Adipocyte (in vitro differentiated cells): ENCODE measurements at regions not wholly inside any gene's neighbourhood (a gene's known extent, or its start where the extent isn't known, plus 50 kb on each side); places are given as distances from the start of the nearest gene placed in this dataset.

Source experiments
- DNase-seq: peaks from one replicate; pipeline ENCODE4 v3.0.0-alpha.2; 2015; ENCODE audit warnings: low read depth
- H3K27me3 ChIP-seq: replicated peaks from 2 replicates; pipeline ENCODE4 v1.7.0; 2013; ENCODE audit warnings: mild to moderate bottlenecking, low read length, moderate library complexity; ENCODE audit not compliant: control insufficient read depth, insufficient read depth
- H3K36me3 ChIP-seq: 2 replicates; pipeline ENCODE4 v1.7.0; 2013; ENCODE audit warnings: low read length, mild to moderate bottlenecking, moderate library complexity; ENCODE audit not compliant: control insufficient read depth, insufficient read depth, severe bottlenecking
- H3K4me1 ChIP-seq: 2 replicates; pipeline ENCODE4 v1.7.0; 2013; ENCODE audit warnings: mild to moderate bottlenecking, low read length, moderate library complexity; ENCODE audit not compliant: control insufficient read depth, insufficient read depth
- H3K4me3 ChIP-seq: 2 replicates; pipeline ENCODE4 v1.7.0; 2013; ENCODE audit warnings: mild to moderate bottlenecking, low read length, moderate library complexity
- H3K9ac ChIP-seq: 2 replicates; pipeline ENCODE4 v1.7.0; 2013; ENCODE audit warnings: mild to moderate bottlenecking, low read length, moderate library complexity
- H3K9me3 ChIP-seq: 2 replicates; pipeline ENCODE4 v1.7.0; 2013; ENCODE audit warnings: mild to moderate bottlenecking, low read length, moderate library complexity; ENCODE audit not compliant: control insufficient read depth

- H3K9ac ChIP-seq: no peak overlapping the region
- no peak for DNase-seq
- no peaks in the 10 kb centered on the region for H3K36me3 ChIP-seq
- peaks cover 70% of the 10 kb centered on the region for H3K27me3 ChIP-seq
- H3K9me3 ChIP-seq: no peaks in the 10 kb centered on the region
- H3K4me1 ChIP-seq: no peaks in the 10 kb centered on the region
- H3K4me3 ChIP-seq: no peak overlapping the region
Measured at GRCh38 chr17:79396696-79397095, 214.2 kb downstream of the RBFOX3 start.

- no peak overlapping the region for H3K9ac ChIP-seq
- no peak overlapping the region for H3K4me3 ChIP-seq
- H3K36me3 ChIP-seq: no peaks in the 10 kb centered on the region
- no peak for DNase-seq
- H3K9me3 ChIP-seq: no peaks in the 10 kb centered on the region
- H3K27me3 ChIP-seq: peaks cover 72% of the 10 kb centered on the region
- H3K4me1 ChIP-seq: no peaks in the 10 kb centered on the region
Measured at GRCh38 chr17:79395545-79395944, 215.3 kb downstream of the RBFOX3 start.

DNA sequence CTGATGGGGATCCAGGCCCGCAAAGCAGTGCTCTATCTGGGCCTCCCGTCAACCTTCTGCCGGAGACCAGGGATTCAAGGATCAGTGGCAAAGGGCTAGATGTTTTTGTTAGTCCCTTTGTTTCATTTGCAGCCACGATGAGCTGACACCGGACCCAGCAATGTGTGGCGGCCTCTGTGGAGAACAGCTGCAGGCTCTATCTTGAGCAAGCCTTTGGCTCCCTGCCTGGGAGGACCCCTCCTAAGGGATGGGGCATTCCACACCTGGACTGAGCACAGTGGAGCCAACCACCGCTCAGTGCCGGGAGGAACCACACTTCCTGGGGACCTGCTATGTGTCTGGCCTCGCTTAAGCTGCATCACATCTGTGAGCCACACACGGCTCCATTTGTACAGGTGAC, 215.8 kb downstream of the RBFOX3 start:
- no peak overlapping the region for H3K9ac ChIP-seq
- no peak for DNase-seq
- H3K4me1 ChIP-seq: no peaks in the 10 kb centered on the region
- H3K4me3 ChIP-seq: no peak overlapping the region
- H3K27me3 ChIP-seq: peaks cover 70% of the 10 kb centered on the region
- H3K9me3 ChIP-seq: no peaks in the 10 kb centered on the region
- no peaks in the 10 kb centered on the region for H3K36me3 ChIP-seq

GRCh38 chr17:79393358-79394052, 217.3 kb downstream of the RBFOX3 start:
- Histone ChIP-seq H3K4me1 (no peaks in the 10 kb centered on the region), H3K9ac (no peak overlapping the region), H3K9me3 (no peaks in the 10 kb centered on the region), H3K36me3 (no peaks in the 10 kb centered on the region), H3K27me3 (peaks cover 67% of the 10 kb centered on the region), H3K4me3 (no peak overlapping the region)
- peak; percentile 86 for DNase-seq

- Histone ChIP-seq H3K4me3 (no peak overlapping the region), H3K4me1 (no peaks in the 10 kb centered on the region), H3K9me3 (no peaks in the 10 kb centered on the region), H3K9ac (no peak overlapping the region), H3K27me3 (peaks cover 62% of the 10 kb centered on the region), H3K36me3 (no peaks in the 10 kb centered on the region)
- no peak for DNase-seq
Measured at GRCh38 chr17:79392598-79392997, 218.3 kb downstream of the RBFOX3 start.

DNA sequence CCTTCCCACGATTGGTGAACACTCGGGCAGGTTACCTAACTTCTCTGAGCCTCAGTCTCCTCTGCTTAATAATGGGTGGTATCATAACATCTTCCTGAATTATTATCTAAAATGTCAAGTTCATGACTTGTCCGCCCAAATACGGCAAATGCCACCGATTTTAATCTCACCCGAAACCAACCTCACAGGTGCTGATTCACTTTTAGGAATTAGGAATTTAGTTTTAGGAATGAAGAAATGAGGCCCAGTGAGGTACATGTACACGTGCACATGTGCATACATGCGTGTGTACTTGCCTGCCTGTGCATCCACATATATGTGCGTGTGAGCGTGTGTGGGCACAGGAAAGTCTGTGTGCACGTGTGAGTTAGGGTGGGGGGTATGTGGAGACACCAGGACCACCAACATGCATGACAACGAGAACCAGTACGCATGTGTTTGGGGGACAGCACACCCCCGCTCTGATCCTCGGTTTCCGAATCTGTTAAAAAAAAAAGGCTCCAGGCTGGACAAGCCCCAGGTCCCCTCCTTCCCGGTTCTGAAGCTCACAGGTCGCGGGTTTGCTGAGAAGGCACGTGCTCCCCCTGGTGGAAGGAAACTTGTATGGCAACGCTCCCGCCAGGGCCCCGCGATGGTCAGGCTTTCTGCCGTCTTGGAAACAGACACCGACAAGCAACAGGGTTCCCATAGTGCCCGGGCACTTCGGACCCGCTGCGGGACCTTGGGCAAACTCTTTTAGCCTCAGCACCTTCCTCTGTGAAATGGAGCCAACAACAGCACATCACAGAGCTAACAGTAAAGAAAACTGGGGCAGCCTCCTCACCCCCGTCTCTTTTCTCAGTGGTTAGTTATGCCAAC, 219.2 kb downstream of the RBFOX3 start:
- peak; percentile 89 for DNase-seq
- Histone ChIP-seq H3K27me3 (peaks cover 69% of the 10 kb centered on the region), H3K9me3 (no peaks in the 10 kb centered on the region)

DNA sequence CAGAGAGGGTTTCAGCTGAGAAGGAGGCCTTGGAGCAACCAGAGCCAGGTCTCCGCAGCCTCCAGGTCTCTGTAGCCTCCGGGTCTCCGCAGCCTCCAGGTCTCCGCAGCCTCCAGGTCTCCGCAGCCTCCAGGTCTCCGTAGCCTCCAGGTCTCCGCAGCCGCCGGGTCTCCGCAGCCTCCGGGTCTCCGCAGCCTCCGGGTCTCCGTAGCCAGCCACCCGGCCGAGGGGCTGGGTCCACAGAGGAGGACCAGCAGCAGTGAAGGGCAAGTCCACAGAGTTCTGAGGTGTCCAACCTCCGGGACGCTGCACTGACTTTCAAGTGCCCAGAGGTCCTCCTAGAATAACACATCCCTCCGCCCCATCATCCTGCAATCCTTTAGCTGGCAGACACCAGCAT, 221.0 kb downstream of the RBFOX3 start:
- no peak for DNase-seq
- H3K4me1 ChIP-seq: no peaks in the 10 kb centered on the region
- H3K4me3 ChIP-seq: no peak overlapping the region
- no peaks in the 10 kb centered on the region for H3K36me3 ChIP-seq
- H3K9ac ChIP-seq: no peak overlapping the region
- H3K9me3 ChIP-seq: no peaks in the 10 kb centered on the region
- peaks cover 60% of the 10 kb centered on the region for H3K27me3 ChIP-seq

More for the DNA sequence above, 219.2 kb downstream of the RBFOX3 start:
- no peaks in the 10 kb centered on the region for H3K36me3 ChIP-seq
- no peak overlapping the region for H3K4me3 ChIP-seq
- H3K4me1 ChIP-seq: no peaks in the 10 kb centered on the region
- no peak overlapping the region for H3K9ac ChIP-seq

DNA sequence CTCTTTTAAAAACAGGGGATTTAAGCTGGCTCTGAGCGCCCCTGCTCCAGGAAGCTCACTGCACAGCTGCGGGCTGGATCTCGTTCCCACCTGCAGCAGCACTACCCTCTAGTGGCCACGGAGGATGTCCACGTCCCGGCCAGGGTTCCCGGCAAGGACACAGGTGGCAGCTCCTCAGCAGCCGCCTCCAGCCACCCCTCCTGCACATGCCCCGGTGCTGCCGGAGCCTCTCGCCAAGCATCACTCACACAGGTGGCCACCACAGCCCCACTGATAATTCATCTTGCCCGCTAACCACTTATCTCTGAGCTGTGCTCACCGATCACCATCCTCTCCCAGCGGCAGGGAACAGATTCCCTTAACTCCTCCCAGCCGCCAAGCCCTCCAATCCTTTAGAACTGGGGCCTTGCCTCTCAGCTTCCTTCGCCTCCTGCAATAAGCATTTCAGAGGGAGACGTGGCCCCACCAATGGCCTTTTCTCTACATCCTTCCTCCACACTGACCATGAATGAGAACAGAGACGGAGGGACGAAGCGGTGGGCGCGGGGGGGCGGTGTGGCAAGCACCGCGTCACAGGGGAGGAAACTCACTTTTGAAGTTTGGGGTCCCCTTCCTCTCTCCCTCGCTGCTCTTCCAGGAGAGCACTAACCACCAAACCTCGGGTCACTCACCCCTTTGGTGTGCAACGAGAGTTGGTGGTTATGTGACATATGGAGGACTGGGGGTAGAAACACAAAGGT, 222.1 kb downstream of the RBFOX3 start:
- H3K36me3 ChIP-seq: no peaks in the 10 kb centered on the region
- H3K4me1 ChIP-seq: no peaks in the 10 kb centered on the region
- peak; percentile 62 for DNase-seq
- H3K9me3 ChIP-seq: no peaks in the 10 kb centered on the region
- H3K9ac ChIP-seq: no peak overlapping the region
- H3K27me3 ChIP-seq: peaks cover 59% of the 10 kb centered on the region
- H3K4me3 ChIP-seq: no peak overlapping the region

DNA sequence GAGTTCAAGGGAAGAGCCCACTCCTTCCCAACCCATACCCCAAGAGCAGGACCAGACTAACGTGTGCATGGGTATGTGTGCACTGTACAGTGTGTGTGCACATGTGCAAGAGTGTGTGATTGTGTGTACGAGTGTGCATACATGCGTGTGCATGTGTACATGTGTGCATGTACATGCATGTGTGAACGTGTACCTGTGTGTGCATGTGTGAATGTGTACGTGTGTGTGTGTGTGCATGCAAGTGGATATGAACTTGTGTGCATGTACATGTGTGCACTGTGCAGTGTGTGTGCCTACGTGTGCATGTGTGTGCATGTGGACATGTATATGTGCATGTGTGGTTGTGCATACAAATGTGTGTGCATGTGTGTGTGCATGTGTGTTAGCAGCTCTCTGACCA, 223.1 kb downstream of the RBFOX3 start:
- H3K4me3 ChIP-seq: no peak overlapping the region
- H3K9me3 ChIP-seq: no peaks in the 10 kb centered on the region
- H3K36me3 ChIP-seq: no peaks in the 10 kb centered on the region
- no peak for DNase-seq
- peaks cover 64% of the 10 kb centered on the region for H3K27me3 ChIP-seq
- H3K4me1 ChIP-seq: no peaks in the 10 kb centered on the region
- H3K9ac ChIP-seq: no peak overlapping the region

- peaks cover 59% of the 10 kb centered on the region for H3K27me3 ChIP-seq
Measured at GRCh38 chr17:79385962-79386563, 224.8 kb downstream of the RBFOX3 start.

GRCh38 chr17:79382313-79382712, 228.5 kb downstream of the RBFOX3 start:
- no peak overlapping the region for H3K9ac ChIP-seq
- H3K36me3 ChIP-seq: no peaks in the 10 kb centered on the region
- no peak for DNase-seq
- no peak overlapping the region for H3K4me3 ChIP-seq
- H3K27me3 ChIP-seq: peaks cover 51% of the 10 kb centered on the region
- no peaks in the 10 kb centered on the region for H3K4me1 ChIP-seq
- no peaks in the 10 kb centered on the region for H3K9me3 ChIP-seq

More at GRCh38 chr17:79385962-79386563, 224.8 kb downstream of the RBFOX3 start:
- DNase-seq: no peak
- Histone ChIP-seq H3K36me3 (no peaks in the 10 kb centered on the region), H3K4me1 (no peaks in the 10 kb centered on the region), H3K9me3 (no peaks in the 10 kb centered on the region), H3K9ac (no peak overlapping the region), H3K4me3 (no peak overlapping the region)
